ENCODE measurements at regions not wholly inside any gene's neighbourhood (a gene's known extent, or its start where the extent isn't known, plus 50 kb on each side); places are given as distances from the start of the nearest gene placed in this dataset.

- H2BK12ac ChIP-seq (ENCODE audit: insufficient read length, low read depth, low read length): no peak overlapping the region
- no peak overlapping the region for H3K23ac ChIP-seq (ENCODE audit: insufficient read length, low read depth, low read length)
- no peak overlapping the region for H4K5ac ChIP-seq (ENCODE audit: insufficient read length, low read depth, low read length)
- no peak overlapping the region for H2BK120ac ChIP-seq (ENCODE audit: low read depth, low read length, poor library complexity, severe bottlenecking)
- WGBS (ENCODE audit: extremely low coverage, insufficient read length, low lambda C conversion rate): no CpG with 5 or more reads among the region's 6 CpGs
- H2BK15ac ChIP-seq (ENCODE audit: low read depth, low read length): no peak overlapping the region
- H3K18ac ChIP-seq (ENCODE audit: insufficient read length, low read depth, low read length): no peak overlapping the region
- no peak overlapping the region for H3K4ac ChIP-seq (ENCODE audit: low read depth, low read length)
- H3K4me2 ChIP-seq (ENCODE audit: insufficient read depth, insufficient read length, low read length): no peak overlapping the region
- no peak overlapping the region for H4K91ac ChIP-seq (ENCODE audit: insufficient read length, low read depth, low read length)
- Mint-ChIP-seq H3K36me3 (ENCODE audit: insufficient read depth in 1 of 3, low read depth in 3 of 3) (no peaks in the 10 kb centered on the region; a peak in 1 of 7 replicates), H3K4me3 (no peak overlapping the region), H3K27me3 (ENCODE audit: low read depth) (peaks cover 9% of the 10 kb centered on the region), H3K27ac (peak overlapping the region in 1 of 3 experiments; percentile 60; a peak in 1 of 7 replicates), H3K9me3 (no peaks in the 10 kb centered on the region), H3K4me1 (peaks cover 20 to 22% of the 10 kb centered on the region in 2 experiments)
- H3K27ac ChIP-seq (ENCODE audit: insufficient read length, low read depth, low read length): no peak overlapping the region
- no peak overlapping the region for H3K9ac ChIP-seq (ENCODE audit: extremely low read depth, insufficient read length, low read length)
- DNase-seq: no peak
- H3K56ac ChIP-seq (ENCODE audit: insufficient read length, low read depth, low read length): no peak overlapping the region
- H2AK5ac ChIP-seq (ENCODE audit: insufficient read length, low read length): no peak overlapping the region
- H2BK20ac ChIP-seq (ENCODE audit: low read depth, low read length, poor library complexity, severe bottlenecking): no peak overlapping the region
- TF ChIP-seq CTCF (conservative IDR thresholded peaks at IDR 0.05): no peak
- H4K20me1 ChIP-seq (ENCODE audit: control insufficient read depth, insufficient read depth, insufficient read length): no peaks in the 10 kb centered on the region
- H3K27me3 ChIP-seq (ENCODE audit: insufficient read depth, low read length): no peaks in the 10 kb centered on the region
- H3K9me3 ChIP-seq (ENCODE audit: control insufficient read depth, low read depth, low read length): no peaks in the 10 kb centered on the region
- no peak overlapping the region for H3T11ph ChIP-seq (ENCODE audit: low read length)
- H3K14ac ChIP-seq (ENCODE audit: insufficient read depth, low read length): no peak overlapping the region
- H3K23me2 ChIP-seq (ENCODE audit: insufficient read length, low read depth, low read length, poor library complexity, severe bottlenecking): no peaks in the 10 kb centered on the region
- no peaks in the 10 kb centered on the region for H3K79me1 ChIP-seq (ENCODE audit: insufficient read depth, low read depth, low read length, poor library complexity, severe bottlenecking)
- H4K8ac ChIP-seq (replicated peaks; ENCODE audit: insufficient read length, low read depth, low read length): no peak overlapping the region
- H3K4me1 ChIP-seq (ENCODE audit: insufficient read depth, low read length): 0 out of 2 replicates have a peak, but pooled peaks cover 2% of the 10 kb centered on the region
- no peak overlapping the region for H2AFZ ChIP-seq (ENCODE audit: low read length)
- H2BK5ac ChIP-seq (ENCODE audit: insufficient read length, low read length): no peak overlapping the region
- H3K79me2 ChIP-seq (ENCODE audit: insufficient read depth, low read length): no peaks in the 10 kb centered on the region
These were observed 109.4 kb upstream of the POU3F3 start for GRCh38 chr2:104744537-104744936.

Data from H9 (cell line).